Heart right ventricle (tissue), 16 donors: ENCODE measurements at regions not wholly inside any gene's neighbourhood (a gene's known extent, or its start where the extent isn't known, plus 50 kb on each side); places are given as distances from the start of the nearest gene placed in this dataset.
A peak's percentile ranks its signal among the peaks of the same experiment; 100 is the strongest.

Experiments used
- ATAC-seq, 8 donors: fragments of 200-7000 bp; cut with Tn5 transposase; one replicate each; pipeline ENCODE4 v1.9.1; 2020; ENCODE audit warnings: mild to moderate bottlenecking in 8 of 8, moderate library complexity in 8 of 8, moderate number of reproducible peaks in 1 of 8
- DNase-seq, 2 donors: peaks; one replicate each; pipeline ENCODE4 v3.0.0-alpha.2; 2020
- H3K27ac ChIP-seq, 10 donors: fragments of 200-600 bp; sonication (generic) in 2 of 10; one replicate each; pipeline versions ENCODE4 v1.5.0 to v1.8.0; 2020 to 2022; ENCODE audit warnings: mild to moderate bottlenecking in 3 of 10
- H3K27me3 ChIP-seq, 7 donors: fragments of 200-600 bp; one replicate each; pipeline ENCODE4 v1.8.0; 2021 to 2022; ENCODE audit warnings: mild to moderate bottlenecking in 2 of 7
- H3K36me3 ChIP-seq, 9 donors: fragments of 200-600 bp; sonication (generic) in 1 of 9; one replicate each; pipeline versions ENCODE4 v1.5.0 to v1.8.0; 2020 to 2022; ENCODE audit warnings: mild to moderate bottlenecking in 2 of 9
- H3K4me1 ChIP-seq, 9 donors: fragments of 200-600 bp; sonication (generic) in 1 of 9; one replicate each; pipeline versions ENCODE4 v1.5.0 to v1.8.0; 2020 to 2022; ENCODE audit warnings: mild to moderate bottlenecking in 4 of 9
- H3K4me3 ChIP-seq, 10 donors: fragments of 200-600 bp; sonication (generic) in 2 of 10; one replicate each; pipeline versions ENCODE4 v1.5.0 to v1.8.0; 2020 to 2022; ENCODE audit warnings: mild to moderate bottlenecking in 7 of 10, moderate library complexity in 2 of 10
- H3K9me3 ChIP-seq, 11 donors: fragments of 200-600 bp in 10 of 11; sonication (generic) in 2 of 11; one replicate each; pipeline versions ENCODE4 v1.5.0 to v1.8.0; 2013 to 2022; ENCODE audit warnings: mild to moderate bottlenecking in 2 of 11, control low read depth in 1 of 11, moderate library complexity in 1 of 11
- CTCF ChIP-seq, 9 donors: fragments of 200-600 bp; sonication (generic) in 2 of 9; IDR thresholded peaks; one replicate each; pipeline versions ENCODE4 v1.5.0 to v1.8.0; 2021 to 2022; ENCODE audit warnings: antibody characterized with exemption in 9 of 9, mild to moderate bottlenecking in 5 of 9, moderate library complexity in 1 of 9
- WGBS, 2 donors: extraction: QIAGEN DNeasy Blood & Tissue Kit; methylation state at CpG; one replicate each; pipeline ENCODE4 v1.1.7; 2013; ENCODE audit warnings: inconsistent platforms in 1 of 2; 5-methylcytosine and 5-hydroxymethylcytosine counted together
- intact Hi-C, 10 donors: fragments of 100-400 bp; cut with DNase I; formaldehyde crosslinking; loops; one replicate each; pipeline versions ENCODE4 v1.11.1 to v1.14.2; 2022
- donor health status: Arrhythmogenic right ventricular cardiomyopathy.
- donor health status: ischemic (EF 13 %, LVEDD 7.1; RV severe dilation, severe dysfunction).
- donor health status: healthy with polysubstance abuse.
- donor health status: DM: no; HTN: yes; CAD: no.
- donor health status: DM: no; HTN: no; CAD: no.
- donor health status: ischemic (EF 25% LVEDD 6.9; RV normal size, moderate dysfunction).
- donor health status: ischemic (EF 25% LVEDD 5.7; RV mildly dilated, moderate dysfunction).
- donor health status: healthy.
- donor health status: DM: yes; HTN: yes; CAD: no.
- donor health status: Ischemic cardiomyopathy.
- donor health status: ischemic (EF 35%, LVEDD 5.7; RV mildly dilated, moderate dysfunction).
- donor health status: nonischemic (EF 11% LVEDD 7.7; RV severe dilation, severe dysfunction).
- donor health status: DM: yes; HTN: yes; CAD: no.
- donor health status: PGD.
- donor health status: ischemic (EF 29% LVEDD 5.4; RV normal size, mild dysfunction).
- donor health status: nonischemic (EF 23%, LVEDD 6.1; RV moderate dilation, normal function).

- no peak for TF ChIP-seq CTCF (IDR thresholded peaks at IDR 0.05)
- H3K27ac ChIP-seq = peak overlapping the region in 1 of 10 donors; percentile 49
- no peak for DNase-seq
- peaks cover 0 to 5% (median 0%) of the 10 kb centered on the region in 7 donors for H3K27me3 ChIP-seq
- 73 to 76% methylated on average over 5 of the region's 5 CpGs for WGBS, 2 donors
- peaks cover 0 to 25% (median 7%) of the 10 kb centered on the region in 11 donors for H3K9me3 ChIP-seq
- H3K4me3 ChIP-seq = no peak overlapping the region
- ATAC-seq = no peak
- no peaks in the 10 kb centered on the region for H3K36me3 ChIP-seq
- H3K4me1 ChIP-seq = peaks cover 0 to 19% (median 0%) of the 10 kb centered on the region in 9 donors
- intact Hi-C loops = no loop called here
These were observed 61.7 kb upstream of the RFLNA start for GRCh38 chr12:124233041-124233796.

DNA sequence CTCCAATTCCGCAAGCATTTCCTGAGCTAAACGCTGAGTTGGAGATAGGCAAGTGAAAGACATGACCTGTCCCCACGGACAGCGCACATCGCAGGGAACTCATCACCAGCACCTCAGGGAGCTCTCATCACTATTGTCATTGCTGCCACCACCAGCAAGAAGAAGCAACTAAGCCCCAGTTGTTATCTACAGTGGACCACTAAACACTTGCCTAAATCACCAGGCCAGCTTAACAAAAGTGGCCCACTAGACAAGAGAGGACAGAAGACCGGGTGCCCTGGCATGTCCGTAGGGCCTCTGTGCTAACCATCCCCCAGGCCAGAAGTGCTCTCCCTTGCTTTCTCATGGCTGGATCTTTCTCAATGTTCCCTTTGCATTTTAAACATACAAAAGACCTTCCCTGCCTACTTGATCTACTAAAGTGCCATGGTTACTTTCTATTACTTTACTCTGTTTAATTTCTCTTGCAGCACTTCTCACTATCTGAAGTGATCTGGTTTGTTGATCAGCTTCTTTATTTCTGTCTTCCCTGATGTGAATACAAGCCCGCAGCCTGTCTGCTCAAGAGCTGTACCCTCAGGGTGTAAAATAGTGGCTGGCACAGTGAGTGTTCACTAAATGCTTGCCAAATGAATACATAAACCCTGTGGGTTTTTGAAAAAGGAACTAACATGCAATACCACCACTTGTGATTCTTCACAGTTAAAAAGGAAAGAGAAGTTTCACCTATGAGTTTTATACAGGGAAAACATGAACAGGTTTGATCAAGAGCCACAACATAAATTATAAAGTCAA lies 60.9 kb upstream of the RFLNA start:
- H3K27ac ChIP-seq = peak overlapping the region in 1 of 10 donors; percentile 49
- ATAC-seq (no peak), DNase-seq (no peak)
- no peak for TF ChIP-seq CTCF (IDR thresholded peaks at IDR 0.05)
- peaks cover 0 to 10% (median 0%) of the 10 kb centered on the region in 7 donors for H3K27me3 ChIP-seq
- H3K4me1 ChIP-seq = peaks cover 0 to 19% (median 0%) of the 10 kb centered on the region in 9 donors
- 39 to 49% methylated on average over 8 of the region's 8 CpGs for WGBS, 2 donors
- no peaks in the 10 kb centered on the region for H3K36me3 ChIP-seq
- intact Hi-C loops = no loop called here
- no peak overlapping the region for H3K4me3 ChIP-seq
- H3K9me3 ChIP-seq = peaks cover 0 to 25% (median 7%) of the 10 kb centered on the region in 11 donors

DNA sequence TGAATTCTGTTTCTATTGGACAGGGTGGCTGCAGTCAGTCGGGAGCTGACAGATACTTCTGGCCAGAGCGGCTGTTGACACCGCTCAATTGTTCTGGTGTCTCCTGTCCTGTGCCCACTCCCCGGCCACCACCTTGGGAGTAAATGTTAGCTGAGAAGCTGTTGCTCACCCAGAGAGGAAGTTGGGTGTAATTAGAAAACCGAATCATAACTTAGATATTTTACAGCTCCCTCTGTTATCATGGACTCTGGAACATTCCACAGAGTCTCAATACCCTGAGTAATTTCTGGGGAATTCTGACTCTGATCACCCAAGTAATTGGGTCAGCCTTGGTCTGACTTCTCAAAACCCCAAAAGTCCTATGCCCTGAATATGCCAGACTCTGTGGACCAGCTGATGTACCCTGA lies 58.3 kb upstream of the RFLNA start:
- WGBS, 2 donors = 69 to 73% methylated on average over 5 of the region's 5 CpGs
- intact Hi-C loops = loop anchor here in 1 of 10 donors (5.0 kb wide), 1 partner anchor 499 kb away; no protein-coding TSS in a partner anchor
- Histone ChIP-seq H3K9me3 (peaks cover 0 to 6% (median 0%) of the 10 kb centered on the region in 11 donors), H3K27me3 (peaks cover 0 to 14% (median 0%) of the 10 kb centered on the region in 7 donors), H3K4me3 (no peak overlapping the region), H3K4me1 (peaks cover 0 to 19% (median 0%) of the 10 kb centered on the region in 9 donors), H3K36me3 (no peaks in the 10 kb centered on the region), H3K27ac (no peak overlapping the region)
- ATAC-seq (no peak), DNase-seq (no peak)
- no peak for TF ChIP-seq CTCF (IDR thresholded peaks at IDR 0.05)

DNA sequence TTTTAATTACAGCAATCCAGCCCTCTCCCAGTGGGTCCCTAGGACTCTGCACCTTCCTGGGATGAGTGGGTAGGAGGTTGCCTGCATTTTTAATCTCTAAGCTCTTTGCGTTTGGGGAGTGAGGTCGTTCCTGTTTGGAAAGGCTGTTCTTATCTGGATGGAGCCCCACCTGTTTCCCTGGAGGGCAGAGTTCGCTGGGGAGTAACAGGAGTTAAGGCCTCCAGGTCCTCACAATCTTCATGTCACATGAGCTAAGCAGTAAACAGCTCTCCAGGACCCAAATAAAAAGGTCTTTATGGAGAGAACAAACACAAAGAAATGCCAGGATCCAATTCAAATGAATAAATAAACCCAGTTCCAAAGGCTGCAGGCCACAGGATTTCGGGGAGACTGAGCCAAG lies 56.0 kb upstream of the RFLNA start:
- peaks cover 0 to 20% (median 0%) of the 10 kb centered on the region in 9 donors for H3K4me1 ChIP-seq
- WGBS, 2 donors = 53 to 55% methylated on average over 4 of the region's 4 CpGs
- H3K27me3 ChIP-seq = peaks cover 0 to 21% (median 0%) of the 10 kb centered on the region in 7 donors
- H3K4me3 ChIP-seq = no peak overlapping the region
- H3K36me3 ChIP-seq = no peaks in the 10 kb centered on the region
- intact Hi-C loops = loop anchor here in 1 of 10 donors (5.0 kb wide), 1 partner anchor 502 kb away; no protein-coding TSS in a partner anchor
- ATAC-seq (no peak), DNase-seq (no peak)
- no peak overlapping the region for H3K27ac ChIP-seq
- no peak for TF ChIP-seq CTCF (IDR thresholded peaks at IDR 0.05)
- peaks cover 0 to 9% (median 0%) of the 10 kb centered on the region in 11 donors for H3K9me3 ChIP-seq
